ENCODE measurements at regions not wholly inside any gene's neighbourhood (a gene's known extent, or its start where the extent isn't known, plus 50 kb on each side); places are given as distances from the start of the nearest gene placed in this dataset.

- no peak for DNase-seq
Observed at GRCh38 chr3:29070959-29071634, 209.8 kb upstream of the RBMS3 start.

DNA sequence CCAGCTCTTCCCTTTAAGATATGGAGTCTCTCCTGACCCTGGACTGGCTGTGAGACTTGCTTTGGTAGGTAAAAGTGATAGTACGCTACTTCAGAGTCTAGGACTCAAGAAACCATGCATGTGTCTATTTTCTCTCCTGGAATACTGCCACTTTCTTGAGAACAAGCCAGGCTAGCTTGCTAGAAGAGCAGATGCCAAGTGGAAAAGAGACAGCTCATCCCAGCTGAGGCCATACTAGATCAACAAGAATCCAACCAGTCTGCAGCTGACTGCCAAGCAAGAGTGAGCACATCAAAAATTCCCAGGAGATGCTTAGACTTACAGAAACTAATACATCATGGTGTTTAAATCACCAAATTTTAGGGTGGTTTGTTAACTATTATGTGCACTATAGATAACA, 208.3 kb upstream of the RBMS3 start:
- DNase-seq: peak; percentile 1 to 85

- DNase-seq: no peak
Observed at GRCh38 chr3:29077356-29077755, 203.5 kb upstream of the RBMS3 start.

DNA sequence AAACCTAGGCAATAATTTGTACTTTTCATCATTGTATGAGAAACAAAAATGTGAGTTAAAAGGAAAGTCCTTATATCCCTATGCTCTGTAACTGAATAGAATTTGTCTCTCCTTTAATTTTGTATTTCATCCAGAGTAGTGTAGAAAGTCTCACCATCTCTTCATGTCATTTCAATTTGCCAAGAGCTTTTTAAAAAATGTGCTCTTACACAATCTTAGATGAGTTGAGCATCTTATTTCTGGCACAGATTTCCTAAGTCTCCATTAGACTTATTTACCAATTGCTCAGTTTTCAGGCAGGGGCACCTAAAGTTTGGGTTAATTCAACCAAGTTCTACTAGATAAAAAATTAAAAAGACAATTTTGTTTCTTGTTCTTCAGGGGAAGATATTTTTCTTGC, 201.5 kb upstream of the RBMS3 start:
- no peak for DNase-seq

DNA sequence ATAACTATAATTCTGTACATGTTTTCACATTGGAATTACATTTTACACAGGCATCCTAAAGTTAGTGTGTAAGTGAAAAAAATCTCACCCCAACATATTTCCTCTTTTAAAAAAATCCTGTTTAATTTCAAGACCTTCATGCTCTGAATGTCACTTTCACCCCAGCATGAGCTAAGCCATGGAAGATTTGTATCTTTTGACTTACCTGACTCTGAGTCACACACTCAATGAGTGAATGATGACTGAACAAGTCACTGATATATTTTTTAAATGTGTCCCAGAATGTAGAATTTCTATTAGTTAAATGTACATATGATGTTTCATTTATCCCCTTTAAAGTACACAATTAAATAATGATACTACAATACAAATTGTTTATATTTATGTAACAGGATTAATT, 199.9 kb upstream of the RBMS3 start:
- DNase-seq: no peak

- no peak for DNase-seq
Observed at GRCh38 chr3:29083081-29083480, 197.8 kb upstream of the RBMS3 start.

- DNase-seq: peak; percentile 8 to 71
Observed at GRCh38 chr3:29083676-29084075, 197.2 kb upstream of the RBMS3 start.

DNA sequence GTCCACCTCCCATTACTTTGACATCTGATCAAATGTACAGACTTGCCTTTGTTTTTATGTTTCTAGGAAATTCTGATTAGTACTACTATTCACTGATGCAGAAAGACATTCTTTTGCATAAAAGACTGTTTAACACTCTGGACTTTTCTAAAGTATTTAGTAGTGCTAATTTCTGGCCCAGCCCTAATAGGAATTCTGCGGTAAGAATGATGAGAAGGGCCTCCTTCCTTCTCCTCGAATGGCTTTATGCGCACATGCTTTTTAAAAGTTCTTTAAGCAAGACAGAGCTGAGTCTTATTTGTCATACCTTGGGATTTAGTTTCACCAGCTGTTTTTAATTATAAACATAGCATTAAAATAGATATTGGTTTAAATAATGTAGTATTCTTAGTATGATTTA, 192.3 kb upstream of the RBMS3 start:
- no peak for DNase-seq

DNA sequence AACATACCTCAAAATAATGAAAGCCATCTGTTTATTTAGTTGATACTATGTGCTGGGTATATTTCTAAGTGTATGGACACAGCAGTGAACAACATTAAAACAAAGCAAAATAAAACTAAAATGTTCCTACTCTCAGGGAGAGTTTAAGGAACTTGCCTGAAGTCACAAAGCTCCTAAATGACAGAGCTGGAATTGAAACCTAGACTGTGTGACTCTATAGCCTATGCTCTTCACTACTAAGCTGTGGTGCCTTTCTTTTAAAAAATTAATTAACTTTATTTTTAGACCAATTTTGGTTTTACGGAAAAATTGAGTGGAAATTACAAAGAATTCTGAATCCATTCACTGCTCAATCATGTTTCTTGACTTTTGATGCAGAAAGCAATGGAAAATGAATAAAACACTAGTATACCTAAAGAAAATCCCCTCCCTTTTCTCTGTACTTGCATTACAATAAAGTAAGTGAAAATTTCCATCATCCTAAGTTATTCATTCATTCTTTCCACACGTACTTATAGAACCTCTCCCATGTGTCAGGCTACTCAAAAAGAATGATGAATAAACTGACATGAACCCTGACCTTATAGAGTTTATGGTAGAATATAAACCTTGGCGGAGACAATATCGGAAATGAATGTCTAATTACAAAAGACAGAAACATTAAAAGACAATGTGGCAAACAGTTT, 189.8 kb upstream of the RBMS3 start:
- DNase-seq: no peak

- no peak for DNase-seq
Observed at GRCh38 chr3:29091599-29092189, 189.2 kb upstream of the RBMS3 start.

- no peak for DNase-seq
Observed at GRCh38 chr3:29092348-29092747, 188.5 kb upstream of the RBMS3 start.

DNA sequence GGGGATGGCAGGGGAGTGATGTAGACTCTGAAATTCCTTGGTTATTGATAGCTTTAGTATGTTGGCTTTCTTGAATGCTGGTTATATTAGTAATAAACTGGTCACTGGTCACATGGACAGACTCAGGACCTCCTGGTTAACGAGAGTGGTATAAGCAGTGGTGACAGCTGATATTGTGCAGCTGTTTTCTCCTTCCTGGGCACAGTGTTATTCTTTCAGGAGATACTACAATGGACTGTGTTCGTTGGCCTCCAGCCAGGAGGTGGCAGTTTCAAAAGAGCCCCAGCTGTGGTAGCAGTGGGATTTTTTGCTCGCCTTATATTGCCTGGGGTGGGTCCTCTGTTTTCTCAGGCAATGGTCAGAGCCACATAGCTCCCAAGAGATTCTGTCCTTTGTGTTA, 181.6 kb upstream of the RBMS3 start:
- DNase-seq: no peak

GRCh38 chr3:29099775-29100174, 181.1 kb upstream of the RBMS3 start:
- no peak for DNase-seq

DNA sequence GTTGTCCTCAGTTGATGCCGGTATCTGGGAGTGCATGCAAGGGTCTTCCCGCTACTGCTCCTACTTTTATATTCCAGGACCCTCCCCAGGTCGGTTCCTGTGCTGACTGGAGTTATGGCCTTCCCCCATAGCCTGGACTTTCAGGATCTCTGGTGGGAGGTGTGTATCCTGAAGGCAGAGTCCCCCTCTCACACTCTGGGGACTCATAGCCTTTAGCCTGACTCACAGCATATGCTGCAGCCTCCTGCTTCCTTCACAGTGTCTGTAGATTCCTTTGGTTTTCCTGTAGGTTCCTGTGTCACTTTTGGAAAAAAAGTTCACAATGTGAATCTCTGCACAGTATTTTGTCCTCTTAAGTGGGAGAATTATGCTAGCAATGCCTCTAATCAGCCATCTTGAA, 180.6 kb upstream of the RBMS3 start:
- no peak for DNase-seq

DNA sequence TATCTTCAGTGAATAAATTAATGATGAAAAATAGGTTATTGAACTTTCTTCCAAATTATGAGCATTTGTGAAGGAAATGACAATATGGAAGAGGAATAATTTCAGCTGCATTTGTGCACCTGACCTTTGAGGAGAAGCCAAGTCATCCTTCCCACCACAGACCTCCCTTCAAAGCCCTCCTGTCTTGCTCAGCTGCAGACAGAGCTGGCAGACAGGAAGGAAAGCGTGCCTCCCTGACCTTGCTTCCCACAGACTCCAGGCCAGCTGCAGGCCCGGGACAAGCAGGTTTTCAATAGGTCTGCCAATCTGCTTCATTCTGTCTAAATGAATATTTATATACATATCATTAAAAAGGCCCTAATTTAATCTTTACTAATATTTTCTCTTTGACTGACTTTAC, 152.9 kb upstream of the RBMS3 start:
- no peak for DNase-seq

DNA sequence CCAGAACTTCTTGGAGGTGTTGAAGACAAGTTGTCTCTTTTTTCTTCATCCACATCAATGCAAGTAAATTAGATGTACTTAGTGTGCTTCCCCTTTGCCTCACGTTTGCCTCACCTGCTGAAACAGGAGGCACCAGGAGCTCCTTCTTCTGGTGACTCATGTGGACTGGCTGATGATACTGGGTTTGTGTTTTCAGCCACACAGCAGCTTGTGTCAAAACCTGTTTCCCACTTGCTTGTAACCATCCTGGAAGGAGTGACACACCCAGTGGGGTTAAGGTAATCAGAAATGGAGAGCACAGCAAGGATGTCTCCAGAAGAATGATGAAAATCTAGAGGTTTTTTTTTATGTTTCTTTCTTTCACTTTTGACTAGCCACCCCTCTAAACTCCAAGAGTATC, 143.3 kb upstream of the RBMS3 start:
- no peak for DNase-seq

- no peak for DNase-seq
Observed at GRCh38 chr3:29138171-29138570, 142.7 kb upstream of the RBMS3 start.

DNA sequence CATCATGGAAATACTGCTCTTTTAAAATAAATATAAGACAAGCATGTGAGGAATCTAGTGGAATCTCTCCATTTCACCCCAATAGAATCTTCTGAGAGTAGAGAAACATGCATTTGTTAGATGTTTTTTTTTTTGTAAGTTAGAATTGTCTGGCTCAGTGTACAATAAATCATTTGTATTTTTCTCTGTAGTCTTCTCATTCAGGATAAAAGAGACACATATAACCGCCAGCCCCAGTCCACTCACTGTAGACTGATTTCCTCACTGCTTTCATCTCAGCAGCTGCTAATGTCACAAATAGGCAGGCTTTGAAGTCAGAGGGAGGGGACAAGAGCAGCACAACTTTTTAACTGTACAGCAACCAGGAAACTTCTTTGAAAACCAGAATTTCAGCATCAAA, 140.2 kb upstream of the RBMS3 start:
- DNase-seq: no peak

DNA sequence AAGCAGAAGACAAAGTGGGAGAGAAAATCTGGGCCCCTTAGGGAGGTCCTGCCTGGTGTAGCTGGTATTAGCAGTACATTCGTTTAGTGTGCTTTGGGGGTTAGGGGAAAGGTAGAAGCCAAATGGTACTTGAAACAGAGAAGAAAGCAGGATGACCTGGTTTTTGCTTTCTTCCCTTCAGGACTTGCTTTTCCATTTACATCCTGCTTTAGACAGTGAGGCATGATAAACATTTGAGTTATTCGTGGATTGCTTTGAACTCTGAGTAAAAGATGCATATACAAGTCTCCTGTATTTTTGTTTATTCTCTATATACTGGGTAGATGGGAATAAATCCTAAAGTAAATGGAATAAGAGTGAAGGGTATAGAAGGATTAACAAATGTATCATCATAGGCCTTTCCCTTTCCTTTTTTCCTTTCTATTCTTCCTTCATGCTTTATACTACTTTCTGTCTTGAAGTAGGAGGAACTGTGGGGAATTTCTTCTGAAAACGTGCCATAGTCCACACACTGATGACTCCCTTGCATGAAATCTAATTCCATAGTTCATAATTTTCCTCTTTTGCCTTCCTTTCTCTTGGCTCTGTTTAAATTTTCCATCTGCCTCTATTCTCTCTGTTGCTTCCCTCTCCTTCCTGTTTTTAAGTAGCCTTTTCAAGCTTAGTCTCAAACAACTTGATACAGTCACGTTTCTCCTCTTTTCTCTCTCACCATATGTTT, 139.5 kb upstream of the RBMS3 start:
- DNase-seq: no peak

- no peak for DNase-seq
Observed at GRCh38 chr3:29141918-29142275, 139.0 kb upstream of the RBMS3 start.

GRCh38 chr3:29143151-29143550, 137.7 kb upstream of the RBMS3 start:
- DNase-seq: no peak

DNA sequence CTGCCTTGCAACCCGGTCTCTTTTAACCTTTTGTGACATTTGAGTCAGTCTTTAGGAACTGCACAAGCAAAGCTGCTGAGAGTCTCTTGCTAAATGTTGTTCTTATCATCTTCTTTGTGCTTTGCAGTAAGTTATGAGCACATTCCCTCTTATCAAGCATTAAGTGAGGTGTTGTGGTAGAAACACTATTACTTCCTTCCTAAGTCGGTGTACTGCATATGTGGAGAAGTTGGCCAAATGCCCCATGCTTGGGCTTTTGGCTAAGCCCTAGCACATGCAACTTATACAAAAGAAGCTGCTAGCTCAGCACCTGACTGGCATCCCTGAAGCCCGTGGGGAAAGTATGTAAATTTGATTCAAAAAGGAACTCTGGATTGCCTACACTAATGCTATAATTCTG, 136.5 kb upstream of the RBMS3 start:
- DNase-seq: no peak

GRCh38 chr3:29144807-29145206, 136.1 kb upstream of the RBMS3 start:
- peak; percentile 46 to 73 for DNase-seq

GRCh38 chr3:29145360-29145759, 135.5 kb upstream of the RBMS3 start:
- DNase-seq: no peak

All from NCI-H446 (cell line).